ENCODE measurements at regions not wholly inside any gene's neighbourhood (a gene's known extent, or its start where the extent isn't known, plus 50 kb on each side); places are given as distances from the start of the nearest gene placed in this dataset.

GRCh38 chr17:52237151-52237550, 78.6 kb upstream of the CA10 start:
- TF ChIP-seq CTCF (IDR thresholded peaks at IDR 0.05): no peak
- TF ChIP-seq EP300 (IDR thresholded peaks at IDR 0.05): no peak
- TF ChIP-seq POLR2A (IDR thresholded peaks at IDR 0.05): no peak
- TF ChIP-seq POLR2AphosphoS5 (IDR thresholded peaks at IDR 0.05): no peak

Measured in stomach (tissue), 4 donors.